Sigmoid colon (tissue), 6 donors: ENCODE measurements at regions not wholly inside any gene's neighbourhood (a gene's known extent, or its start where the extent isn't known, plus 50 kb on each side); places are given as distances from the start of the nearest gene placed in this dataset.

Source experiments
- DNase-seq: peaks from one replicate; pipeline ENCODE4 v3.0.0-alpha.2; 2019
- H3K27ac ChIP-seq, 4 donors: fragments of 200-600 bp; sonication (generic); one replicate each; pipeline ENCODE4 v1.5.1; 2016 to 2019; ENCODE audit warnings: mild to moderate bottlenecking in 1 of 4
- H3K27me3 ChIP-seq, 3 donors: fragments of 200-600 bp; sonication (generic); one replicate each; pipeline ENCODE4 v1.5.1; 2019; ENCODE audit warnings: mild to moderate bottlenecking in 1 of 3
- H3K36me3 ChIP-seq, 4 donors: fragments of 200-600 bp; sonication (generic); one replicate each; pipeline ENCODE4 v1.5.1; 2016 to 2019
- H3K4me1 ChIP-seq, 4 donors: fragments of 200-600 bp; sonication (generic); one replicate each; pipeline ENCODE4 v1.5.1; 2017 to 2019
- H3K4me3 ChIP-seq, 4 donors: fragments of 200-600 bp; sonication (generic); one replicate each; pipeline ENCODE4 v1.5.1; 2017 to 2019; ENCODE audit warnings: mild to moderate bottlenecking in 2 of 4, moderate library complexity in 1 of 4
- H3K9me3 ChIP-seq, 4 donors: fragments of 200-600 bp in 3 of 4; sonication (generic) in 3 of 4; one replicate each; pipeline versions ENCODE4 v1.5.1 to v1.6.1; 2013 to 2019
- CTCF ChIP-seq, 4 experiments: fragments of 450-650 bp in 3 of 4; fragments of 200-600 bp in 1 of 4; IDR thresholded peaks; one replicate each; pipeline ENCODE4 v1.5.1; 2016 to 2019; ENCODE audit warnings: antibody characterized with exemption in 4 of 4, mild to moderate bottlenecking in 3 of 4, moderate library complexity in 2 of 4
- EP300 ChIP-seq, 4 donors: sonication (generic); formaldehyde crosslinking; IDR thresholded peaks; one replicate each; pipeline ENCODE4 v1.6.1; 2017; ENCODE audit warnings: antibody characterized with exemption in 4 of 4
- POLR2A ChIP-seq, 2 donors: fragments of 450-650 bp; IDR thresholded peaks; one replicate each; pipeline ENCODE4 v1.6.1; 2016; ENCODE audit warnings: antibody characterized with exemption in 2 of 2, mild to moderate bottlenecking in 2 of 2, moderate library complexity in 2 of 2
- POLR2AphosphoS5 ChIP-seq, 4 donors: sonication (generic); formaldehyde crosslinking; IDR thresholded peaks; one replicate each; pipeline ENCODE4 v1.6.1; 2017; ENCODE audit warnings: antibody characterized with exemption in 4 of 4
- WGBS, 2 donors: extraction: QIAGEN DNeasy Blood & Tissue Kit; methylation state at CpG; one replicate each; pipeline ENCODE4 v1.1.7; 2013; 5-methylcytosine and 5-hydroxymethylcytosine counted together
- intact Hi-C: fragments of 100-400 bp; cut with DNase I; formaldehyde crosslinking; loops from one replicate; pipeline ENCODE4 v1.15.1; 2023
- donor health status: healthy with polysubstance abuse.
- donor health status: healthy.

- intact Hi-C loops, result no loop called here
- no peaks in the 10 kb centered on the region for H3K4me1 ChIP-seq
- no peak overlapping the region for H3K27ac ChIP-seq
- no peaks in the 10 kb centered on the region for H3K36me3 ChIP-seq
- H3K9me3 ChIP-seq, result no peaks in the 10 kb centered on the region
- no peak for DNase-seq
- no peaks in the 10 kb centered on the region for H3K27me3 ChIP-seq
- H3K4me3 ChIP-seq, result no peak overlapping the region
- WGBS, 2 donors, result 85 to 86% methylated on average over 8 of the region's 8 CpGs
- no peak for TF ChIP-seq POLR2A (IDR thresholded peaks at IDR 0.05)
- TF ChIP-seq POLR2AphosphoS5 (IDR thresholded peaks at IDR 0.05), result no peak
- no peak for TF ChIP-seq CTCF (IDR thresholded peaks at IDR 0.05)
Measured at GRCh38 chr4:181158971-181159370, 1084.2 kb upstream of the TENM3 start.

- Histone ChIP-seq H3K36me3 (no peaks in the 10 kb centered on the region), H3K27ac (no peak overlapping the region), H3K27me3 (no peaks in the 10 kb centered on the region), H3K9me3 (no peaks in the 10 kb centered on the region), H3K4me3 (no peak overlapping the region), H3K4me1 (no peaks in the 10 kb centered on the region)
- no peak for DNase-seq
- intact Hi-C loops, result no loop called here
- no peak for TF ChIP-seq POLR2A (IDR thresholded peaks at IDR 0.05)
- no peak for TF ChIP-seq POLR2AphosphoS5 (IDR thresholded peaks at IDR 0.05)
- no peak for TF ChIP-seq EP300 (IDR thresholded peaks at IDR 0.05)
- no peak for TF ChIP-seq CTCF (IDR thresholded peaks at IDR 0.05)
- 45 to 47% methylated on average over 4 of the region's 4 CpGs for WGBS, 2 donors
Measured at GRCh38 chr4:181161669-181162068, 1081.5 kb upstream of the TENM3 start.

GRCh38 chr4:181162266-181162665, 1080.9 kb upstream of the TENM3 start:
- no peaks in the 10 kb centered on the region for H3K36me3 ChIP-seq
- DNase-seq, result no peak
- no peaks in the 10 kb centered on the region for H3K4me1 ChIP-seq
- no peak for TF ChIP-seq CTCF (IDR thresholded peaks at IDR 0.05)
- no peak for TF ChIP-seq EP300 (IDR thresholded peaks at IDR 0.05)
- TF ChIP-seq POLR2AphosphoS5 (IDR thresholded peaks at IDR 0.05), result no peak
- TF ChIP-seq POLR2A (IDR thresholded peaks at IDR 0.05), result no peak
- H3K27me3 ChIP-seq, result no peaks in the 10 kb centered on the region
- no peaks in the 10 kb centered on the region for H3K9me3 ChIP-seq
- intact Hi-C loops, result no loop called here
- H3K27ac ChIP-seq, result no peak overlapping the region
- 73 to 77% methylated on average over 2 of the region's 2 CpGs for WGBS, 2 donors
- H3K4me3 ChIP-seq, result no peak overlapping the region

- Histone ChIP-seq H3K9me3 (no peaks in the 10 kb centered on the region), H3K27me3 (no peaks in the 10 kb centered on the region), H3K36me3 (no peaks in the 10 kb centered on the region), H3K4me3 (no peak overlapping the region), H3K4me1 (no peaks in the 10 kb centered on the region), H3K27ac (no peak overlapping the region)
- 75 to 77% methylated on average over 6 of the region's 6 CpGs for WGBS, 2 donors
- intact Hi-C loops, result no loop called here
- TF ChIP-seq POLR2AphosphoS5 (IDR thresholded peaks at IDR 0.05) (no peak), EP300 (IDR thresholded peaks at IDR 0.05) (no peak), POLR2A (IDR thresholded peaks at IDR 0.05) (no peak), CTCF (IDR thresholded peaks at IDR 0.05) (no peak)
- DNase-seq, result no peak
Measured at GRCh38 chr4:181162676-181163075, 1080.5 kb upstream of the TENM3 start.

DNA sequence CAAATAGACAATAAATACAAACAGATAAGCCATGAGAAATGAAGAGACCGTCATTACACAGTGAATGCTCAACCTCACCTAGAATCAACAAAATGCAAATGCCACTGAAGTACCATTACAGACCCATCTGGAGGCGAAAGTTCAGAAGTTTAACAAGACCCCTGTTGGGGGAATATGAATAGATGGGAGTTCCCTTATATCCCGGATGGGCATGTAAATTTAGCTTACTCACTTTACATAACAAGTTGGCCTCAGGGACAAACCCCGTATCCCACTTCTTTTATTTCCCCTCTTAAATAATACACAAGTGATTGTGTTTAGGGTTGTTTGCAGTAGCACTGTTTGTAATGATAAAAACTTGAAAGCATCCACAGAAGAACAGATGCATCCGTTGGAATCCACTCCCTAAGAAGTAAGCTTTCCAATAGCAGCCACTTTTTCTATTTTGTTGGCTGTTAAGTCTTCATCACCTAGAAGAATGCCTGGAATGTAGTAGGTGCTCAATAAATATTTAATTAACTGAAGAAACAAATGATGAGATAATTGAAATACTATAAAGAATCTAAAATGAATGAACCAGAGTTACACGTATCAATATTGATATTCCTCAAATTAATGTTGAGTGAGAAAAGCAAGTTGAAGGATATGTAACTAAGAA, 1076.3 kb upstream of the TENM3 start:
- Histone ChIP-seq H3K27ac (no peak overlapping the region), H3K36me3 (no peaks in the 10 kb centered on the region), H3K4me1 (no peaks in the 10 kb centered on the region), H3K9me3 (no peaks in the 10 kb centered on the region), H3K4me3 (no peak overlapping the region), H3K27me3 (no peaks in the 10 kb centered on the region)
- TF ChIP-seq CTCF (IDR thresholded peaks at IDR 0.05) (no peak), EP300 (IDR thresholded peaks at IDR 0.05) (no peak), POLR2A (IDR thresholded peaks at IDR 0.05) (no peak), POLR2AphosphoS5 (IDR thresholded peaks at IDR 0.05) (no peak)
- DNase-seq, result no peak
- intact Hi-C loops, result no loop called here
- WGBS, 2 donors, result 45 to 51% methylated on average over 6 of the region's 6 CpGs
